K562 (cell line): ENCODE measurements at regions not wholly inside any gene's neighbourhood (a gene's known extent, or its start where the extent isn't known, plus 50 kb on each side); places are given as distances from the start of the nearest gene placed in this dataset.

Experiments
- DIDO1 ChIP-seq: fragments of 450-650 bp; IDR thresholded peaks from 2 replicates; pipeline ENCODE4 v1.6.1; 2016; ENCODE audit warnings: low read depth, missing biosample characterization, missing genetic modification characterization
- E2F4 ChIP-seq: sonication (generic); formaldehyde crosslinking; IDR thresholded peaks from 2 replicates; pipeline ENCODE4 v1.8.0; 2022; ENCODE audit warnings: mild to moderate bottlenecking, low read depth, missing genetic modification reagents
- ESRRA ChIP-seq: fragments of 450-650 bp; IDR thresholded peaks from 2 replicates; pipeline ENCODE4 v1.6.1; 2014; ENCODE audit warnings: low read depth, mild to moderate bottlenecking, moderate library complexity, borderline replicate concordance
- GTF3C2 ChIP-seq: IDR thresholded peaks from 3 replicates; pipeline ENCODE4 v1.6.1; 2011; ENCODE audit warnings: borderline replicate concordance, mild to moderate bottlenecking, moderate library complexity; ENCODE audit not compliant: insufficient read length; ENCODE audit errors: extremely low read depth
- MECOM ChIP-seq: fragments of 250-450 bp; sonication (Bioruptor Pico); IDR thresholded peaks from 2 replicates; pipeline ENCODE4 v1.8.0; 2022; ENCODE audit warnings: inconsistent platforms
- MYNN ChIP-seq, 2 experiments: sonication (generic); formaldehyde crosslinking in 1 of 2; IDR thresholded peaks; 2 replicates each; pipeline versions ENCODE4 v1.5.0 to v1.6.1; 2016 to 2020; ENCODE audit warnings: antibody characterized with exemption in 1 of 2, missing genetic modification reagents in 1 of 2
- NCOA6 ChIP-seq: fragments of 450-650 bp; IDR thresholded peaks from 2 replicates; pipeline ENCODE4 v1.6.1; 2017; ENCODE audit warnings: mild to moderate bottlenecking
- POLR2B ChIP-seq: fragments of 450-650 bp; IDR thresholded peaks from 2 replicates; pipeline ENCODE4 v1.6.1; 2018; ENCODE audit warnings: low read depth; ENCODE audit not compliant: partially characterized antibody
- RBM25 ChIP-seq: fragments of 200-400 bp; formaldehyde crosslinking; IDR thresholded peaks from 2 replicates; pipeline ENCODE4 v1.6.1; 2018; ENCODE audit warnings: low read length, low read depth, moderate library complexity; ENCODE audit not compliant: severe bottlenecking
- TCF7L2 ChIP-seq: fragments of 150-350 bp; IDR thresholded peaks from 2 replicates; pipeline ENCODE4 v1.6.1; 2016; ENCODE audit warnings: low read depth, mild to moderate bottlenecking, low read length, moderate library complexity
- ZBTB1 ChIP-seq: sonication (generic); formaldehyde crosslinking; IDR thresholded peaks from 2 replicates; pipeline ENCODE4 v1.8.1; 2023; ENCODE audit warnings: missing genetic modification reagents, low read depth, mild to moderate bottlenecking, borderline replicate concordance
- ZNF140 ChIP-seq: fragments of 250-450 bp; sonication (Bioruptor Pico); IDR thresholded peaks from 2 replicates; pipeline ENCODE4 v1.8.0; 2021; ENCODE audit warnings: moderate library complexity, mild to moderate bottlenecking, inconsistent platforms

DNA sequence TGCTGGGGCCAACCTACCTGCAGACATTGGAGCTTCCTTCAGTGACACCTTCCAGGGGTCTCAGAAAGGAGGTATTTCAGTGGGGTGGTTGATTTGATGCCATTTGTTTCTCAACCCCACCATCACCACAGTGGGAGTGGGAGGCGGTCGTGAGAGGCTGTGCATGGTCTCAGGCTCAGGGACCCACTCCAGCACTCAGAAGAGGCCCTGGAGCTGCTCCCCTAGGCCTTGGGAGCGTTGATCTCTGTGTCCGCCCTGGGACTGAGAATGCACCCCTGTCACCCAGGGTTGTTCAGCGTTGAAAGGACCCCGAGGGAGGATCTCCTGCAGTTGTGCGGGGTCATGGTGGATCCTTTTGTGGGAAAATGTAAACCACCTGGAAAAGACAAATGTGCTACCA, 410.6 kb downstream of the GLRX3 start (continued):
- TF ChIP-seq ZBTB1 (CRISPR knock-in tag), result no peak
- no peak for TF ChIP-seq MECOM (CRISPR knock-in tag)
- no peak for TF ChIP-seq GTF3C2
- no peak for TF ChIP-seq DIDO1
- TF ChIP-seq MYNN (IDR thresholded peaks at IDR 0.05), result no peak
- TF ChIP-seq MYNN (CRISPR knock-in tag; IDR thresholded peaks at IDR 0.05), result no peak
- TF ChIP-seq RBM25, result no peak
- TF ChIP-seq NCOA6, result no peak
- TF ChIP-seq ZNF140 (CRISPR knock-in tag), result no peak
- TF ChIP-seq E2F4 (CRISPR knock-in tag), result no peak
- TF ChIP-seq ESRRA, result no peak
- TF ChIP-seq POLR2B, result no peak
- TF ChIP-seq TCF7L2, result no peak
